Activated CD8-positive, alpha-beta memory T cell treated with anti-CD3 and anti-CD28 coated beads, Interleukin-2, amount 50 U/mL, for 1 hour (primary cell): ENCODE measurements at regions not wholly inside any gene's neighbourhood (a gene's known extent, or its start where the extent isn't known, plus 50 kb on each side); places are given as distances from the start of the nearest gene placed in this dataset.
A peak's percentile ranks its signal among the peaks of the same experiment; 100 is the strongest.

ENCODE experiments used
- DNase-seq: peaks from one replicate; pipeline ENCODE4 v3.0.0-alpha.2; 2020; ENCODE audit errors: extremely low read depth

DNA sequence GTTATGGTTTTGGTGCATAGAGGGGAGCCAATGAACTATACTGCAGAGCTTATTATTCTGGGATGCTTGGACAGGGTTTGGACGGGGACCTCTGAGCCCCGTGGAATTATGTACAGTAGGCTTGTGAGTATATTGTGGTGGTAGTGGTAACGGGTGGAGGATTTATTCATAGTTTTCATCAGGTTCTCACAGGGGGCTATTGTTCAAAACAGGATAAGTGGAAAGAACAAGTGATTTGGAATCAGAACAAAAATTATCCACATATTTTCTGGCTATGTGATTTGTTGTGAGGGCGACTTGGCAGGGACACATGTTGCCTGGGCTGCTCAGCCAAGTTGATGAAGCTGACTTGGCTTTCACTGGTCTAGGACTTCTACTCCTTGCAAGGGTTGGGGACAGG is 64.6 kb upstream of the ELOVL5 start:
- DNase-seq, result no peak

- no peak for DNase-seq
Observed at GRCh38 chr6:53412751-53413150, 64.0 kb upstream of the ELOVL5 start.

DNA sequence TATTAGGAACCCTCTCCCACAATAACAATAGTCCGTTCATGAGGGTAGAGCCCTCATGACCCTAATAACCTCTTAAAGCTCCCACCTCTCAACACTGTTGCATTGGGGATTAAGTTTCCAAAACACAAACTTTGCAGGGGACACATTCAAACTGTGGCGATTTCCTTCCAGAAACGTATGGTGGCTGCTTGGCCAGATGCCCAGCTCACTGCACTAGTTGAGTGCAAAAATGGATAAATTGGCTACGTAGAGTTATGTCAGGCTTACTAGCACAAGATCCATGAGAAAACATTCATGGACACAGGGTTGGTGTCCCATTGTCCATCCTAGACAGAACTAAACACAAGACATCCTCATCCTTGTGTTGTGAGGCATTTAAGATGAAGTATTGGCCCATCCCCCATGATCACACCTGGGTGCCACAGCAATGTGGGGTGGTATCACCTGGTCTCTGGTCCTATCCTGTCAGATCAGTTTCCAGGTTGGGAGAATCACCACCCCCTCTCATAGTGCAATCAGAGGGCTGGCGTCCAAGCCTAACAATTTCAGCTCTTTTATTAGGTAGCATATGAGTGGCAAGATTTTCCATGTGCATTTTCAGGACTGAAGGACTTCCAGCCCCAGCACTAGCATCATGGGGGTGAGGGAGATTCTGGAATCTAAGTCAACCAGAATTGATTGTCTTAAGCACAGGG is 63.4 kb upstream of the ELOVL5 start:
- DNase-seq, result no peak

DNA sequence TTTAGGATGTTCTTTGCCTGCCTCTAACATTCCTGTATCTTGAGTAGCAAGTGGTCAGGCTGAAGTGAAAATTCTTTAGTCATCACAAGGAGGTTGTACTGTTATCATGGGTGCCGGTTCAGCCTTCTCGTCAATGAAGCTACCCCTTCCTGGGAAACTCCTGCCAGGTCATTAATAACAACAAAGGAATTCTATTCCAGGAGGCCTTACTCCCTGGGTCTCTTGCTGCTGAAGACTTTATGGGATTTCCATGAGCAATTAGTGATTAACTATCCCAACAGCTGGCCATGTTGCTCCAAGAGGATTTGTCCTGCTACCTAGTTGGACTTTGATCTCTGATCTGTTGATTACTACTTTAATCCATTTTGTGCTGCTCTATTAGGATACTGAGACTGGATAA is 62.7 kb upstream of the ELOVL5 start:
- no peak for DNase-seq

DNA sequence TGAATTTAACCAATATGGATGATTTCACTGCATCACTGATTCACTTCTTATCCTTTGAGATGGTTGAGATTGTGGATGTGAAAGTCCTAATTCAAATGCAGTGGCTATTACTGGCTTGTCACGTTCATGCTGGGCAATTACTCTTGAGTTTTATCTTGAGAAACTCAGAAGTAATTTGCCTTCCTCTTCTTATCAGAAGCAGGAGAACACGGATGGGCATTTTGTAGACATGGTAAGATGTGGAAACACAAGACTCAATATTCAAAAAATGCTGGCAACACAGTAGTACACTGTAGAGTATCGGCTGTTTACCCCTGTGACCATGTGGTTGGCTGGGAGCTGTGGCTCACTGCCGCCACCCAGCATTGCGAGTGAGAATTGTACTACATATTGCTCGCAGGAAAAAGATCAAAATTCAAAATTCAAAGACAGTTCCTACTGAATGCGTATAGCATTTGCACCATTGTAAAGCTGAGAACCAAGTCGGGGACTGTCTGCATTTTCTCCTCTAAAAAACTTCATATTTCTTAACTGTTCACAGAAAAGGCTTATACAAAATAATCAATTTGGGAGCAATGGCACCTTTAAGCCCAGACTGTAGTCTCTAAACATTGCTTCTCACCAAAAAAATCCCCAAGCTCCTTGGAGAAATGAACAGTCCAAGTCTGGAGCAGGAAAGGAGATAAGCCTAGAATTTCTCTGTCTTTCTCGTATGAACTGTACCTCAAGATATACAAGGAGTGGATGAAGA is 61.9 kb upstream of the ELOVL5 start:
- peak; percentile 29 for DNase-seq

DNA sequence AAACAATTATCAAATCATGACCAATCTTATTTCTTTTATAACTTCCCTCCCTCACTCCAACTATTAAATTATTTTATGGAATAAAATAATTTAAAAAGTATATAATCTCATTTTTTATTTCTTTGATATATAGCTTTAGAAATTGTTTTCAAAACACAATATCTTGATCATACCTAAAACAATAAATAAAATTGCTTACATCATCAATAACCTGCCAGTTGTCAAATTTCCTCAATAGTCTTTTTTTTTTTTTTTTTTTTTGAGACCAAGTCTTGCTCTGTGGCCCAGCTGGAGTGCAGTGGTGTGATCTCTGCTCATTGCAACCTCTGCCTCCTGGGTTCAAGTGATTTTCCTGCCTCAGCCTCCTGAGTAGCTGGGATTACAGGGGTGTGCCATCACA is 60.1 kb upstream of the ELOVL5 start:
- DNase-seq, result no peak

DNA sequence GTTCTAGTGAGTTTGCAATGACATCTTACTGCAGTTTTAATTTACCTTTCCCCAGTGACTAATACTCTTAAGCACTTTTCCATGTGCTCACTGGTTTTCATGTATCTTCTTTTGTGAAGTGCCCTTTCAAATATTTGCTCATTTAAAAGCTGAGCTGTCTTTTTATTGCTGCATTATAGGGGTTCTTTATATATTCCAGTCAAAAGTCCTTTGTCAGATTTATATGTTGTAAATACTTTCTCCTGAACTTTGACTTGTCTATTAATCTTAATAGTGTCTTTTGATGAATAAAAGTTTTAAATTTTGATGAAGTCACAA is 50.2 kb upstream of the ELOVL5 start:
- no peak for DNase-seq

GRCh38 chr6:53398247-53399026 is 49.7 kb upstream of the ELOVL5 start:
- no peak for DNase-seq
